Activated CD4-positive, alpha-beta T cell treated with anti-CD3 and anti-CD28 coated beads, Interleukin-2, amount 50 U/mL, for 48 hours (primary cell): ENCODE measurements at regions not wholly inside any gene's neighbourhood (a gene's known extent, or its start where the extent isn't known, plus 50 kb on each side); places are given as distances from the start of the nearest gene placed in this dataset.
"Not testable (repeated sequence)": the region's sequence is repeated elsewhere in the genome, so short reads cannot be mapped to it uniquely, and the experiment has no call there.

Experiments used
- DNase-seq, 2 experiments: peaks; one replicate each; pipeline ENCODE4 v3.0.0-alpha.2; 2020

DNA sequence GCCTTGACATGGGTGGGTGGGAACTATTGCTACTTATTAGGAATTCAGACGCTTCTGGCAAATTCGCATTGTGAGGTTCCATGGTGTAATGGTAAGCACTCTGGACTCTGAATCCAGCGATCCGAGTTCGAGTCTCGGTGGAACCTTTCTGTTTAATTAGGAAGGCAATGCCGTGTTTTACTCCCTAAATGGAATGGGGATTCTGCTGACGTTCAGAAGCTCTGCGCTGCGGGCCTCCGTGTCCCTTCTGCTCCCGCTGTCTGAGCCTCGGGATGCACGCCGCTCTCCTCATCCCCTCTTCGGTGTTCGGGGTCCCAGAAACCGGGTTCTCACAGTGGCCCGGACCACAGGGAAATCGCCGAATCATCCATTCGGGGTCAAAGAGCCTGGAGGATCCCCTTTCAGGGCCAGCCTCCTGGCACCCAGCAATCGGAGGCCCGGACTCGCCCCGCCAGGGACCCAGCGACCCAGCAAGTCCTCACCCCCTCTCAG, 280.3 kb downstream of the FAM72C start:
- no peak for DNase-seq

GRCh38 chr1:143689781-143690180, 282.0 kb downstream of the FAM72C start:
- DNase-seq: no peak

DNA sequence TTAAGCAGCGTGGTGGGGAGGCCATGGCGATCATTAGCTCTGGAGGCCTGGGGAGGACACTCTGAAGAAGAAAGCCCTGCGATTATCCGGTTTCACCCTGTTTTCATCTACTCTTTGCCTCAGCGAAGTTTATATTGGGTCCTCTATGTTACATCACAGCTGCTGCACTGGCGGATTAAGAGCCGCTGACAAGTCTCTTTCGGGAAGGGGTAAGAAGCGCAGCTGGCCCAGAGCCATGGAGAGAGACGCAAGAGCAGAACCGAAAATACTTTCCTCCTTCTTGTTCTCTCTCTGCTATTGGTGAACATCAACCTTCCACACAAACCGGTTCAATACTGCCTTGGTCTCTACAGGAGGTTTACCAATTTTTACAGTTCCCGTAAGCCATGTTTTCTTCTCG, 291.5 kb downstream of the FAM72C start:
- no peak for DNase-seq

GRCh38 chr1:143672983-143673382, 298.8 kb downstream of the FAM72C start:
- no peak for DNase-seq

DNA sequence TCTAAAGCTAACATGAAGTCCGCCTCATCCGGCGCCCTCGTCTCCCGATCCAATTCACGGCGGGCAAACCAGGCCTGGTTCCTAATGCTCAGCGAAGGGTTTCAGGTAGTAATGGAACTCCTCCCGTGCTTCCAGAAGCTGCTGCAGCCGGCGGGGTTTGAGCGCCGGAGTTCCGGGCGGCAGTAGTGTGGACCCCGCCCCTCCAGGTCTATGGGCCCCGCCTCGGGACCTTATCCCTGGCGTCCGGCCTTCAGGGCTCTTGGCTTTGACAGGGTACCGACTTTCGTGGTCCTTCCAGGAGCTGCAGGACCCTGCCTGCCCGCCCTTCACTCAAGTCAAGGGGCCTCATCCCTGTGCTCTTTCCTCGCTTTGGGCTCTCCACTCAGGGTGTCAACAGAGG, 304.1 kb downstream of the FAM72C start:
- DNase-seq: no peak

DNA sequence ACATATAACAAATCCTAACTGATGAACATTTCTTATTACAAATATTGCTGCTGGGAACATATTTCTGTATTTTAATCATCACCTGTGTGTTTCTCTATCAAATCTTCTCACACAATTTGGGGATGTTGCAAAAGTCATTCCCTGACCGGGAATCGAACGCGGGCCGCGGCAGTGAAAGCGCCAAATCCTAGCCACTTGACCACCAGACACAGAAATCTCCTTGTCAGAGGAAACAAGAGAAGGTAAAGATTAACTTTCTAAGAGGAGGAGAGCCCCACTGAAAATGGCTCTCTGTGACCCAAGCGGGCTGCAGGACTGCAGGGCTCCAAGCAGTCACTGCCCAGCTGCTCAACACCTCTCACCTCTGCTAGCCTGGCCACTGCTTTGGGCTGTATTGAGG, 304.9 kb downstream of the FAM72C start:
- DNase-seq: no peak

DNA sequence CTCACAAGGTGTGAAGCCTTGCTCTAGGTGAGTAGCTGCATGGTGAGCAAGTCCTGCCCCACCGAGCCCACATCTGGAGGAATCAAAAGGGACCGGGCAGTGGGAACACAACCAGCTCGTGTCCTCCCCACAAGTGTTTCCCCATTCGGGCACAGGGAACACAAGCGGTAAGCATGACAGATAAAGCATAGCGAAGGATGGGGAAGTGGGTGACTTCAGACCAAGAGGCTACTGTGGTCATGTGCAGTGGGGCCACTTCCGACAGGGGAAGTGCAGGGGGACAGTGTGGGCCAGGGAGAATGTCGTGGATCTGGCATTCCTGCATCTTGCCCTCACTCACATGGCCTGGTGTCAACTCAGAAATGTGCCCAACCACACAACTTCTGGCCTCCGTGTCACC, 306.2 kb downstream of the FAM72C start:
- DNase-seq: no peak

DNA sequence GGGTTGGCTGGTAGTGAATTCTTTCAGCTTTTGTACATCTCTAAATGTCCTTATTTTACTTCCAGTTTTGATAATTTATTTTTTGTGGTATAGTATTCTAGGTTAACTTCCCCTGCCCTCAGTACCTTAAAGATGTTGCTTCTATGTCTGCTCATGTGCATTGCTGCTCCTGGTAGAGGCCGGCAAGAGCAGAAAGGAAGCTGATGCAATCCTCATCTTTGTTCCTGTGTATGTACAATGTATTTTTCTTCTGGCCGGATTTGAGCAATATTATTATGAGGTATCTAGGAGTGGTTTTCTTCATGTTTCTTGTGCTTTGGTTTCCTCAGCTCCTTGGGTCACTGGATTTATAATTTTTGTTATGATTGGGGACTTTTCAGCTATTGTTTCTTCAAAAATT, 308.7 kb downstream of the FAM72C start:
- not testable (repeated sequence) for DNase-seq

- no peak for DNase-seq
Observed at GRCh38 chr1:143661418-143662101, 310.2 kb downstream of the FAM72C start.

GRCh38 chr1:143660354-143660941, 311.3 kb downstream of the FAM72C start:
- no peak for DNase-seq

- DNase-seq: no peak
Observed at GRCh38 chr1:143653429-143653802, 318.4 kb downstream of the FAM72C start.

GRCh38 chr1:143652744-143653428, 318.9 kb downstream of the FAM72C start:
- DNase-seq: no peak

DNA sequence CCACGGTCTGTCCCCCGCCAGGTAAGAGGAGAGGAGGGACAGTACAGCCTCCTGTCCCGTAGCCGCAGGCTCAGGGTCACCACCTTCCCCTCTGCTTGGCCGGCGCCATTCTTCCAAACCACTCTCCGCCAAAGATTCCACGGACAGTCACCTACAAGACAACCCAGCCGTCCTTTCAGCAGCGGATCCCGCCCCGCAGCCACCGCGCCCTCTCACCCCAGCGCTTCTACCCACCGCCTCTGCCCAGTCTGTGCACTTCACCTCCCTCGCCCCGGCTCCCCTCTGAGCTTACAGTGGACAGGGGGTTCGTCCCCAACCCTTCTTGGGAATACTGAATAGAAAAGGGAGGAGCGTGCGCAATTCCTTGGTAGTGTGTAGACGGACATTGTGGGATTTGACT, 319.6 kb downstream of the FAM72C start:
- DNase-seq: no peak

DNA sequence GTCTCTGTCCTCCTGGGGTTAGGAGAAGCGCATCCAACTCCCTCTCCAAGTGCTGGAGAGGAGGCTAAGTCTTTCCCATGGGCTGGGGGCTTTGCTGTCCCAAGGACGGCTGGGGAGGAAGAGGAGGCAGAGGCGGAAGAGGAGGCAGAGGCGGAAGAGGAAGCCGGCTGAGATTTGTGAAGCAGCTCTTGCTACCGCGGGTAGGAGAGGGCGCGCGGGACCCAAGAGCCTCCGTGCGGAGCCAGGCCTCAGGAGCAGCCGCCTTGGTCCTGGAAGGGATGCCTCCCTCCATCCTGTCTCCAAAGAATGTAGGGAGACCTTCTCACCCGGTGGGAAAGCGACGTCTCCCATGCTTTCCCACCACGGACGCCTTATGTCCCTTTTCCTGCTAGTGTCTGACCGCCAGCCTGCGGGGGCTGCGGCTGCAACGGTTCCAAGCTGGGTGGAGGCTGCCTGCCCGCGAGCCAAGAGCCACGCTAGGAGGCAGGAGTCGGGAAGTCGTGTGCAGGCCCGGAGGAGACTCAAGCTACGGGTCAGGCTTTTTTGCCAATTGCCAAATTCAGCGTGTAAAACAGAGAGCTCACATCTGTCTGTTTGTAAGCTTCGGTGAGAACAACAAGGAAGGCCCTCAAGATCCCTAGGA, 320.3 kb downstream of the FAM72C start:
- no peak for DNase-seq

- DNase-seq: not testable (repeated sequence)
Observed at GRCh38 chr1:143644035-143644434, 327.8 kb downstream of the FAM72C start.

DNA sequence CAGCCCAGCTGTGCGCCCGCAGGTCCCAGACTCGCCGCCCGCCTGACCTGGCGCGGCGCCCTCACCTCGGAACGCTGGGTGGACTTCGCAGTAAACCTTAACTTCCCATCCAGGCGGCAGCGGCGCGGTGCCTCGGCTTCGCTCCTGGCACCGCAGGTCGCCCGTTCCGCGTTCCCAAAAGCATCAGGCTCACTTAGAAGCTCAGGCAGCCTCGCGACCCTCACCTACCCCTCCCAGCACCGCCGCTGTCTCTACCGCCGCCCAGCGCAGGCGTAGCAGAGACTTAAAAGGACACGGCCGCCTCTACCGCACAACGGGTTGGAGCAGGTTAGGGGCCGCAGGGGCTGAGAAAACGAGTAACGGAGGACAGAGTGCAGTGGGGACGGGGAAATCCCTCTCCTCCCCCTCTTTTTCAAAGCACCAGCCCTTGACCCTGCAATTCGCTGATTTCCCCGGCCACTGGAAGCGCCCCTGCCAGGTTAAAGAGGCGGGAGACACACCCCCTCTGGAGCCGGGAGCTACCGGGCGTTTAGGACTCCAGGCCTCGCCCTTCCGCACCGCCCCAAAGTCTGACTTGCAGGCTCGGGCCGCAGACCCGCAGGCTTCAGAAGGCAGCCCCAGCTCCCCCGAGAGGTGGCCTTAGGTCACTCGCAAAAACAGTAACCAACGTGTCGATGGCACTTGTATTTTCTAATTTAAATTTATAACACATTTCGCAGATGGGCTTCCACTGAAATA, 328.5 kb downstream of the FAM72C start:
- no peak for DNase-seq

DNA sequence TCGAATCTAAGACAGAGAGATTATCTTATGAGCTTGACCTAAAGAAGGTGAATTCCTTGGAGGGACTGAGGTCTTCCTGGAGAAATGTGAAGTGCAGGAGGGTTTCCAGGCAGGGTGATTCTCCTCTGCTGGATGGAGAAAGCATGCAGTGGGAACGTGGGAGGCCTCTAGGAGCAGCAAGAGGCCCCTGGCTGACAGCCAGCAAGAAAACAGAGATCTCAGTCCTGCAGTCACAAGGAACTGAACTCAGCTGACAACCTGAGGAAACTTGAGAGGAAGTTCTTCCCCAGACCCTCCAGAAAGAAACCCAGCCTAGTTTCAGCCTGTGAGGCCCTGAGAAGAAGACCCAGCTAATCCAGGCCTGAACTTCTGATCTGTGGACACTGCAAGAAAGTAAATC, 345.9 kb downstream of the FAM72C start:
- DNase-seq: no peak

DNA sequence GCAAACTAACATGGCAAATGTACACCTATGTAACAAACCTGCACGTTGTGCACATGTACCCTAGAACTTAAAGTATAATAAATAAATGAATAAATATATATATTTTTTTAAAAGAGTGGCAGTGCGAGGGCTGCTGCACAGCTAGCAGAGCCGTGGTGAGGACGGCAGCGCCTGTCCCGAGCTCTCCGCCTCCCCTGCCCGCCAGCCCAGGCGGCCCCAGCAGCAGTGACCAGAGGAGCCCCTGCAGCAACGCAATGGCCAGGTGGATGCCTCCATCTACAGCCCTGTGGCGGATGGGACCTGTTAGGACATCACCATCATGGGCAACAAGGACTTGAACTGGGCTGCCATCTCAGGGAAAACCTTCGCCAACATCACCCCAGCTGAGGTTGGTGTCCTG, 351.9 kb downstream of the FAM72C start:
- DNase-seq: no peak

DNA sequence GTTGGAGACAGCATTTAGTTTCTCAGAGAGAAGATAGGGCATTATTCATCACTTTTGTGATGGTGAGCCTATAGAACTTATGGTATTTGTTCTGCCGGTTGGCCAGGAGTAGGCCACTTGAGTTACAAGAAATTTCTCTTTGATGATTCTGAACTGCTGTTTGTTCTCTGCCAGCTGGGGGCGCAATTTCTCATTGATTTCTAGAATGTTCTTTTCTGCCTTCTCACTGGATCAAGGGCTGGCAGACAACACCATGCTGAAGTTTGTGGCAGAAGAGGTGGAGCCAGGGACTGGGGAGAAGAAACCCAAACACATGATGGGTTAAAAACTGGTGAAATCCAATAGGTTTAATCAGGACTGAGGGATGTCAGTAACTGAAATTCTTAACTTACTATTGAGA, 360.6 kb downstream of the FAM72C start:
- DNase-seq: peak in 1 of 2 experiments; percentile 6

GRCh38 chr1:143610196-143610595, 361.6 kb downstream of the FAM72C start:
- DNase-seq: no peak

GRCh38 chr1:143604887-143605286, 366.9 kb downstream of the FAM72C start:
- no peak for DNase-seq

- no peak for DNase-seq
Observed at GRCh38 chr1:143584508-143584907, 387.3 kb downstream of the FAM72C start.

DNA sequence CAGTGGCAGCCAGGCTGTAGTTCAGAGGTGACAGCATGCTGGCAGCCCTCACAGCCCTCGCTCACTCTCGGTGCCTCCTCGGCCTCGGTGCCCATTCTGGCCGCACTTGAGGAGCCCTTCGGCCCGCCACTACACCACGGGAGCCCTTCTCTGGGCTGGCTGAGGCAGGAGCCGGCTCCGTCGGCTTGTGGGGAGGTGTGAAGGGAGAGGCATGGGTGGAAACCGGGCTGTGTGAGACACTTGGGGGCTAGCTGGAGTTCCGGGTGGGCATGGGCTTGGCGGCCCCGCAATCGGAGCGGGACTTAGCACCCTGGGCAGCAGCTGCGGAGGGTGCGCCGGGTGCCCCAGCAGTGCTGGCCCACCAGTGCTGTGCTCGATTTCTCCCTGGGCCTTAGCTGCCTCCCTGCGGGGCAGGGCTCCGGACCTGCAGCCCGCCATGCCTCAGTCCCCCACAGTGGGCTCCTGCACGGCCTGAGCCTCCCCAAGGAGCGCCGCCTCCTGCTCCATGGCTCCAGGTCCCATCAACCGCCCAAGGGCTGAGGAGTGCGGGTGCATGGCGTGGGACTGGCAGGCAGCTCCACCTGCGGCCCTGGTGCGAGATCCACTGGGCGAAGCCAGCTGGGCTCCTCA, 396.8 kb downstream of the FAM72C start:
- no peak for DNase-seq
